IPS-18a (cell line): ENCODE measurements at regions not wholly inside any gene's neighbourhood (a gene's known extent, or its start where the extent isn't known, plus 50 kb on each side); places are given as distances from the start of the nearest gene placed in this dataset.
"Not testable (repeated sequence)": the region's sequence is repeated elsewhere in the genome, so short reads cannot be mapped to it uniquely, and the experiment has no call there.

Source experiments
- H3K27ac ChIP-seq: one replicate; pipeline ENCODE4 v1.5.1; 2013; ENCODE audit warnings: low read length
- H3K27me3 ChIP-seq: one replicate; pipeline ENCODE4 v1.6.1; 2013; ENCODE audit warnings: mild to moderate bottlenecking, low read length; ENCODE audit not compliant: control insufficient read depth, insufficient read depth
- H3K36me3 ChIP-seq: one replicate; pipeline ENCODE4 v1.6.1; 2013; ENCODE audit warnings: low read depth, low read length; ENCODE audit not compliant: control insufficient read depth
- H3K4me1 ChIP-seq: one replicate; pipeline ENCODE4 v1.6.1; 2013; ENCODE audit warnings: low read depth, low read length; ENCODE audit not compliant: control insufficient read depth
- H3K4me3 ChIP-seq: one replicate; pipeline ENCODE4 v1.5.1; 2013; ENCODE audit warnings: low read length
- H3K9ac ChIP-seq: one replicate; pipeline ENCODE4 v1.6.1; 2013; ENCODE audit warnings: mild to moderate bottlenecking, low read length, moderate library complexity
- H3K9me3 ChIP-seq: one replicate; pipeline ENCODE4 v1.6.1; 2013; ENCODE audit warnings: low read depth, low read length; ENCODE audit not compliant: control insufficient read depth

DNA sequence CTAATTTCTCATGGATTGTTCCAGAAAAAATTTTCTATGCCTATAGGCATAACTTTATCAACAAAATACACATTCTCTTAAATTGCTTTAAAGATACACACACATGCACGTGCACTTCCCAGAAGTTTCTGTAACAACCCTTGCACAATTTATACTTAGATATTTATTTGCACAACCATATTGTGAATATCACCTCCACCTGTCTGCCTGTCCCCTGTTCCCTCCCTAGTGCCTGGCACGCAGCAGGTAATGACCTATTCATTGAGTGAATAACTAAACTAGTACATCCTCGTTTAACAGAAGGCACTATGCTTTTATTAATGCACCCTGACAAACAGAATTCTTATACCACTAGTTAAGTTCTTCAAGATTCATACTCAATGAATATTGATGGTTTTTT is 198.9 kb downstream of the BCAS1 start:
- Histone ChIP-seq H3K36me3 (no peaks in the 10 kb centered on the region), H3K27ac (no peak overlapping the region), H3K4me1 (peaks cover 47% of the 10 kb centered on the region), H3K27me3 (no peaks in the 10 kb centered on the region), H3K4me3 (no peak overlapping the region), H3K9me3 (no peaks in the 10 kb centered on the region), H3K9ac (no peak overlapping the region)

- Histone ChIP-seq H3K27me3 (no peaks in the 10 kb centered on the region), H3K36me3 (no peaks in the 10 kb centered on the region), H3K4me3 (no peak overlapping the region), H3K9ac (no peak overlapping the region), H3K4me1 (peaks cover 55% of the 10 kb centered on the region), H3K9me3 (no peaks in the 10 kb centered on the region), H3K27ac (no peak overlapping the region)
These were observed 199.7 kb downstream of the BCAS1 start for GRCh38 chr20:53870426-53871315.

DNA sequence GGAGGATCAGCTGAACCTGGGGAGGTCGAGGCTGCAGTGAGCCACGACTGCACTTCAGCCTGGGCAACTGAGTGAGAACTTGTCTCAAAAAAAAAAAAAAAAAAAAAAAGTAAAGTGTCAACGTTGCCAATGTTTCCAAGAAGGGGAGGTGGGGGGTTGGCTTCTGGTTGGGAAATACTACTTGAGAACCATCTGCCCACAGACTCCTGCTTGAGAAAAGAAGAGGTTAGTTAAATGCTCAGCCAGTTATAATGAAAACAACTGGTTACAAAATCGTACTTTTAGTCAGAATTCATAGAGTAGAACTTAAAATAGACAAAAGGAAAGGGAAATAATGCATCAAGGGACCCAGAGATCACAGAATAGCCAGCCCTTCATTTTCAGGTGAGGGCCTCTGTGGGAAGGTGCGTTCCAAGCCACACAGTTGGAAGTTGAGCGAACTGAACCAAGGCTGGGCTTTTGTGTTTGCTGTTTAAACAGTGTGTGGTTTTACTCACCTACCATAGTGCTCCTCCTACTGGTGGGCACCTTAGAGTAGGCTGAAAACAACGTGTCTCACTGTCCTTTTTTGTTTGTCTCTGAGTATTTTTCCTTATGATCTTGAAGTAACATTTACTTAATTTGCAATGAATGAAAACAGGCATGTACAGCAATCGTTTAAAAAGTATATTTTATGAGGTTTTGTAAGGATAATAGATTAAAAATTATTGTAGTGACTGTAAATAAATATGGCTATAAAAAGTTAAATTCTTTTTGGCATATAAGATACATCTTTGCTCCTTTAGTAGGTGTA is 200.7 kb downstream of the BCAS1 start:
- no peak overlapping the region for H3K9ac ChIP-seq
- H3K27ac ChIP-seq, result no peak overlapping the region
- H3K4me1 ChIP-seq, result peaks cover 65% of the 10 kb centered on the region

DNA sequence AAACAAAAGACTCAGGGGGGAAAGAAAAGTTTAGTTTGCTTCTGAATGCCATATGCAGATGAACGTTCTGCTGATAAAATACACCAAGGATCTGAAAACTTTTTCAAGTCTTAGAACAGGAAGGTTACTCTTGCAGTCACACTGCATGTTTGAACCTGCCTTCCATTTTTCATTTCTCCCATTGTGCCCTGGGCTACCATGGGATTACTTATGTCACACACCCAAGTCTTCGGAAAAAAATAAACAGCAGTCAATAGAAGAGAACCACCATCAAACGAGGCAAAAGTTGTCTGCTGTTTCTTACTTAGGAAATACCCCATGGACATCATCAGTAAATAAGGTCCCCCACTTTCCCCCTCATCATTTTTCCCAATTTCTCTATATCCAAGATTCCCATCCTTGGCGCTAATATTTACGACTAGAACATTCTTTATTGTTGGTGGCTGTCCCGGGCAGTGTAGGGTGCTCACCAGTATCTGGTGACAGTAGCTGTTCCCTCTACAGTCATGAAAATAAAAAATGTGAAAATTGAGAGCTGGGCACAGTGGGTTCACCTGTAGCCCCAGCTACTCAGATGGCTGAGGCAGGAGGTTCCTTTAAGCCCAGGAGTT is 202.5 kb downstream of the BCAS1 start:
- H3K9ac ChIP-seq, result peak overlapping the region; percentile 64
- H3K4me3 ChIP-seq, result peak overlapping the region; percentile 19
- peaks cover 74% of the 10 kb centered on the region for H3K4me1 ChIP-seq
- no peaks in the 10 kb centered on the region for H3K27me3 ChIP-seq
- no peaks in the 10 kb centered on the region for H3K36me3 ChIP-seq
- peak overlapping the region; percentile 78 for H3K27ac ChIP-seq
- no peaks in the 10 kb centered on the region for H3K9me3 ChIP-seq

More for the DNA sequence above, 200.7 kb downstream of the BCAS1 start:
- no peaks in the 10 kb centered on the region for H3K9me3 ChIP-seq
- no peaks in the 10 kb centered on the region for H3K27me3 ChIP-seq
- H3K4me3 ChIP-seq, result no peak overlapping the region
- H3K36me3 ChIP-seq, result no peaks in the 10 kb centered on the region

GRCh38 chr20:53866794-53867740 is 203.3 kb downstream of the BCAS1 start:
- Histone ChIP-seq H3K36me3 (no peaks in the 10 kb centered on the region), H3K9me3 (no peaks in the 10 kb centered on the region), H3K9ac (peak overlapping the region; percentile 64), H3K4me1 (peaks cover 66% of the 10 kb centered on the region), H3K27me3 (no peaks in the 10 kb centered on the region), H3K27ac (peak overlapping the region; percentile 78), H3K4me3 (peak overlapping the region; percentile 19)

GRCh38 chr20:53865901-53866793 is 204.2 kb downstream of the BCAS1 start:
- Histone ChIP-seq H3K36me3 (no peaks in the 10 kb centered on the region), H3K9ac (peak overlapping the region; percentile 64), H3K27ac (peak overlapping the region; percentile 78), H3K27me3 (no peaks in the 10 kb centered on the region), H3K4me3 (peak overlapping the region; percentile 19), H3K9me3 (no peaks in the 10 kb centered on the region), H3K4me1 (peaks cover 59% of the 10 kb centered on the region)

GRCh38 chr20:53864765-53865683 is 205.4 kb downstream of the BCAS1 start:
- H3K9ac ChIP-seq, result peak overlapping the region; percentile 64
- H3K4me1 ChIP-seq, result peaks cover 57% of the 10 kb centered on the region
- not testable (repeated sequence) for H3K36me3 ChIP-seq, H3K27me3 ChIP-seq, H3K9me3 ChIP-seq
- H3K27ac ChIP-seq, result peak overlapping the region; percentile 78
- H3K4me3 ChIP-seq, result peak overlapping the region; percentile 19

DNA sequence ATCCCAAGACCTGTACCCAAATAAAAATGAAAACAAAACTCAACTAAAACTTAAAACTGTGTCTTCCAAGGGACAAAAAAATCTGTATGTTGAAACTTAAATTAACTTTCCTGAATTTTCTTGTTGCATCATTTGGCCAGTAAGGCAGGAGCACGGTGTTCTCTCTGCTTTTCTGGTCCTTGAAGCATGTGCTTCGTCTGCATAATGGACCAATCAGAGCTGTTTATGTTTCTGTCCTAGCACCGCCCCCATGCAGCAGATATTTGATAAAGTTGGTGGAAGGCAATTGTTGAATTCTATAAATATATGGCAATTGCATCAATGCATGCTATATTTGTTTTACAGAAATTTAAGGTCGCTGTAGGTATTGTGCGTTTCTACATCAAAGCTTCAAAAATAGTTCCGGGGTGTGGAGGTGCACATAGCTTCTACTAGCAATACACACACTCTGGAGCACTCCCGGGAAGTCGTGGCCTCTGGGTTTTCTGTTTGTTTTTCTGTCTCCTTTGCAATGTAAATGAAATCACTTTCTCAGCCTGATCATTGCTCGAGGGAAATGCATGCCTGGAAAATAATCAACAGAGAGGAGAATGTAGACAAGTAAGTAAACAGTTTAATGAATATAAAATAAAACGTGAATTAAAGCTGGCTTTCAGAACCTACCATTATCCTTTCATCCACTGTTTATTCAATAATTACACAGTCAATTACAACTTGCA is 206.3 kb downstream of the BCAS1 start:
- H3K9me3 ChIP-seq, H3K9ac ChIP-seq, H3K27ac ChIP-seq: not testable (repeated sequence)

DNA sequence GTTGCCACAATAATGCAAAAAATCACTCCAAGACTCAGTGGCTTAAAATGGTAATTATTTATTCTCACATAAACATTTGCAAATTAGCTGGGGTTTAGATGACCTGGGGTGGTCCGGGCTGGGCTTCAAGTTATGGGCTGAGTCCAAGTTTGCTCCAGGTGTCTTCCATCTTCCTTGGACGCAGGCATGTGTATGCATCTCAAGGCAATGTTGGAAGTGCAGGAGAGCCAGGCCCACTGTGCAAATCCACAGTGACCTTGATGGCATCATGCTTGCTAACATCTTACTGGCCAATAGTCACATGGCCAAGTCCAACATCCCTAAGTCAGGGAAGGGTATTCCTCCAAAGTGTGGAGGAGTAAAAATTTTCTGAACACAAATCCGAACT is 206.9 kb downstream of the BCAS1 start:
- H3K4me3 ChIP-seq, H3K9me3 ChIP-seq, H3K9ac ChIP-seq, H3K27me3 ChIP-seq, H3K27ac ChIP-seq, H3K36me3 ChIP-seq: not testable (repeated sequence)
- H3K4me1 ChIP-seq, result peaks cover 49% of the 10 kb centered on the region

More for the DNA sequence above, 206.3 kb downstream of the BCAS1 start:
- H3K36me3 ChIP-seq, H3K4me3 ChIP-seq, H3K27me3 ChIP-seq: not testable (repeated sequence)
- H3K4me1 ChIP-seq, result peaks cover 49% of the 10 kb centered on the region
